NCI-H526 (cell line): ENCODE measurements at regions not wholly inside any gene's neighbourhood (a gene's known extent, or its start where the extent isn't known, plus 50 kb on each side); places are given as distances from the start of the nearest gene placed in this dataset.

Experiments used
- DNase-seq, 2 experiments: peaks; one replicate each; lab custom pipeline; 2025; lab: John Stamatoyannopoulos, UW

GRCh38 chr21:43303275-43304178, 123.4 kb downstream of the SIK1 start:
- peak; percentile 33 to 80 for DNase-seq

- no peak for DNase-seq
These were observed 124.2 kb downstream of the SIK1 start for GRCh38 chr21:43302769-43303168.

GRCh38 chr21:43302062-43302700, 124.8 kb downstream of the SIK1 start:
- no peak for DNase-seq

GRCh38 chr21:43301409-43302061, 125.4 kb downstream of the SIK1 start:
- no peak for DNase-seq

- no peak for DNase-seq
These were observed 126.2 kb downstream of the SIK1 start for GRCh38 chr21:43300496-43301408.

GRCh38 chr21:43299441-43300277, 127.3 kb downstream of the SIK1 start:
- no peak for DNase-seq

GRCh38 chr21:43298546-43299440, 128.1 kb downstream of the SIK1 start:
- no peak for DNase-seq

GRCh38 chr21:43297989-43298388, 128.9 kb downstream of the SIK1 start:
- no peak for DNase-seq

GRCh38 chr21:43297391-43297981, 128.7 kb downstream of the CRYAA start:
- DNase-seq, result no peak

GRCh38 chr21:43295066-43295958, 126.5 kb downstream of the CRYAA start:
- no peak for DNase-seq

GRCh38 chr21:43294194-43294902, 125.5 kb downstream of the CRYAA start:
- no peak for DNase-seq

GRCh38 chr21:43292866-43293142, 124.0 kb downstream of the CRYAA start:
- DNase-seq, result no peak

GRCh38 chr21:43292041-43292865, 123.4 kb downstream of the CRYAA start:
- DNase-seq, result no peak

GRCh38 chr21:43291347-43291950, 122.6 kb downstream of the CRYAA start:
- no peak for DNase-seq

GRCh38 chr21:43290421-43291346, 121.9 kb downstream of the CRYAA start:
- no peak for DNase-seq

GRCh38 chr21:43289966-43290365, 121.2 kb downstream of the CRYAA start:
- DNase-seq, result no peak
